ENCODE measurements at regions not wholly inside any gene's neighbourhood (a gene's known extent, or its start where the extent isn't known, plus 50 kb on each side); places are given as distances from the start of the nearest gene placed in this dataset.

- TF ChIP-seq MYC (IDR thresholded peaks at IDR 0.05; ENCODE audit: low read depth, low read length) (no peak), POLR2A (IDR thresholded peaks at IDR 0.05; ENCODE audit: extremely low read depth, insufficient read length) (no peak), CTCF (IDR thresholded peaks at IDR 0.05; ENCODE audit: low read depth, low read length) (no peak), MAX (IDR thresholded peaks at IDR 0.05; ENCODE audit: low read depth, low read length) (no peak)
- no peak for DNase-seq (ENCODE audit: low read depth)
- H3K4me3 ChIP-seq (ENCODE audit: low read depth, low read length), result no peak overlapping the region
These were observed 238.6 kb upstream of the PMEPA1 start for GRCh38 chr20:57948180-57948955.

- TF ChIP-seq MAX (IDR thresholded peaks at IDR 0.05; ENCODE audit: low read depth, low read length), result no peak
- TF ChIP-seq CTCF (IDR thresholded peaks at IDR 0.05; ENCODE audit: low read depth, low read length), result no peak
- TF ChIP-seq MYC (IDR thresholded peaks at IDR 0.05; ENCODE audit: low read depth, low read length), result no peak
- no peak for TF ChIP-seq POLR2A (IDR thresholded peaks at IDR 0.05; ENCODE audit: extremely low read depth, insufficient read length)
- H3K4me3 ChIP-seq (ENCODE audit: low read depth, low read length), result no peak overlapping the region
- DNase-seq (ENCODE audit: low read depth), result no peak
These were observed 237.8 kb upstream of the PMEPA1 start for GRCh38 chr20:57947421-57948179.

- H3K4me3 ChIP-seq (ENCODE audit: low read depth, low read length), result no peak overlapping the region
- TF ChIP-seq CTCF (IDR thresholded peaks at IDR 0.05; ENCODE audit: low read depth, low read length) (no peak), MYC (IDR thresholded peaks at IDR 0.05; ENCODE audit: low read depth, low read length) (no peak), MAX (IDR thresholded peaks at IDR 0.05; ENCODE audit: low read depth, low read length) (no peak)
- no peak for DNase-seq (ENCODE audit: low read depth)
These were observed 236.9 kb upstream of the PMEPA1 start for GRCh38 chr20:57946559-57947315.

- DNase-seq (ENCODE audit: low read depth), result no peak
- no peak overlapping the region for H3K4me3 ChIP-seq (ENCODE audit: low read depth, low read length)
- no peak for TF ChIP-seq CTCF (IDR thresholded peaks at IDR 0.05; ENCODE audit: low read depth, low read length)
- TF ChIP-seq MAX (IDR thresholded peaks at IDR 0.05; ENCODE audit: low read depth, low read length), result no peak
These were observed 235.2 kb upstream of the PMEPA1 start for GRCh38 chr20:57944988-57945387.

GRCh38 chr20:57943950-57944349 is 234.1 kb upstream of the PMEPA1 start:
- DNase-seq (ENCODE audit: low read depth), result no peak
- no peak overlapping the region for H3K4me3 ChIP-seq (ENCODE audit: low read depth, low read length)
- TF ChIP-seq MYC (IDR thresholded peaks at IDR 0.05; ENCODE audit: low read depth, low read length) (no peak), MAX (IDR thresholded peaks at IDR 0.05; ENCODE audit: low read depth, low read length) (no peak), POLR2A (IDR thresholded peaks at IDR 0.05; ENCODE audit: extremely low read depth, insufficient read length) (no peak), CTCF (IDR thresholded peaks at IDR 0.05; ENCODE audit: low read depth, low read length) (no peak)

Data from NB4 (cell line).